DND-41 (cell line): ENCODE measurements at regions not wholly inside any gene's neighbourhood (a gene's known extent, or its start where the extent isn't known, plus 50 kb on each side); places are given as distances from the start of the nearest gene placed in this dataset.

Source experiments
- ATAC-seq: fragments of 200-7000 bp; cut with Tn5 transposase; 3 replicates; pipeline ENCODE4 v1.9.1; 2021; ENCODE audit warnings: low read depth; ENCODE audit not compliant: insufficient read depth
- DNase-seq: peaks from one replicate; pipeline ENCODE4 v3.0.0-alpha.2; 2020
- H2AFZ ChIP-seq: 2 replicates; pipeline ENCODE4 v1.6.0; 2012; ENCODE audit warnings: low read depth, low read length
- H3K27ac ChIP-seq: 2 replicates; pipeline ENCODE4 v1.5.1; 2012; ENCODE audit warnings: low read length, inconsistent platforms
- H3K27me3 ChIP-seq: fragments of 200-600 bp; sonication (generic); 2 replicates; pipeline ENCODE4 v1.6.0; 2012; ENCODE audit warnings: low read length, mild to moderate bottlenecking, inconsistent platforms; ENCODE audit not compliant: insufficient read depth, poor library complexity
- H3K36me3 ChIP-seq: 2 replicates; pipeline ENCODE4 v1.5.1; 2012; ENCODE audit warnings: low read length, inconsistent platforms; ENCODE audit not compliant: insufficient read depth
- H3K4me1 ChIP-seq: 2 replicates; pipeline ENCODE4 v1.5.1; 2012; ENCODE audit warnings: mild to moderate bottlenecking, low read length; ENCODE audit not compliant: insufficient read depth
- H3K4me2 ChIP-seq: 2 replicates; pipeline ENCODE4 v1.6.0; 2012; ENCODE audit warnings: mild to moderate bottlenecking, moderate library complexity, low read length, inconsistent platforms; ENCODE audit not compliant: insufficient read depth
- H3K4me3 ChIP-seq, 2 experiments: fragments of 200-600 bp in 1 of 2; shearing (Covaris generic) in 1 of 2; 2 replicates each; pipeline ENCODE4 v1.5.1; 2012 to 2016; ENCODE audit warnings: inconsistent platforms in 2 of 2, low read length in 2 of 2, mild to moderate bottlenecking in 2 of 2, low read depth in 1 of 2, moderate library complexity in 1 of 2
- H3K79me2 ChIP-seq: 2 replicates; pipeline ENCODE4 v1.6.0; 2012; ENCODE audit warnings: low read length, inconsistent platforms; ENCODE audit not compliant: insufficient read depth
- H3K9ac ChIP-seq: 2 replicates; pipeline ENCODE4 v1.6.0; 2012; ENCODE audit warnings: low read depth, mild to moderate bottlenecking, inconsistent platforms, low read length, moderate library complexity
- H3K9me3 ChIP-seq: 2 replicates; pipeline ENCODE4 v1.5.1; 2012; ENCODE audit warnings: low read length, moderate library complexity, mild to moderate bottlenecking, inconsistent platforms; ENCODE audit not compliant: insufficient read depth, severe bottlenecking
- H4K20me1 ChIP-seq: 2 replicates; pipeline ENCODE4 v1.6.0; 2012; ENCODE audit warnings: low read length; ENCODE audit not compliant: insufficient read depth
- EZH2 ChIP-seq: IDR thresholded peaks from 3 replicates; pipeline ENCODE4 v1.6.1; 2012; ENCODE audit warnings: borderline replicate concordance, low read depth, mild to moderate bottlenecking, moderate library complexity, low read length, inconsistent platforms; ENCODE audit not compliant: severe bottlenecking
- TF ChIP-seq, protein P1 (sequence below): IDR thresholded peaks from 2 replicates; pipeline ENCODE4 v1.5.1; 2012; ENCODE audit warnings: borderline replicate concordance, low read length, moderate library complexity, mild to moderate bottlenecking; ENCODE audit not compliant: poor library complexity, severe bottlenecking; ENCODE audit errors: extremely low read depth

DNA sequence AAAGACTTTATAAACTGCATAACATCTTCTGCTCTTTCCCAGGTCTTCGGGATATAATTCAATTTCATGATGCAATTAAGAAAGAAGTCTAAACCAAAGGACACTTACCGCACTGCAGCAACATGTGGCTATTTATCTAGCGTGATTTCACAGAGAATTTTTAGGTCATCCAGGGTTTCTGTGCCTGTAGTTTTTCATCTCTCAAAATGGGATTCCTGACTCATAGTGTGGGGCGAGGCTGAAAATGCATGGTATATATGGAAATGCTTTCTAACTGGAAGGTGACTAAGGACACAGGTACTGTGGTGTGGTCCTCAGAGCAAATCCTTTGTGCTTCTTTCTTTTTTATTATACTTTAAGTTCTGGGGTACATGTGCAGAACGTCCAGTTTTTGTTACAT is 557.7 kb upstream of the KLF4 start:
- Histone ChIP-seq H3K79me2 (no peaks in the 10 kb centered on the region), H3K4me1 (no peaks in the 10 kb centered on the region), H3K36me3 (no peaks in the 10 kb centered on the region), H4K20me1 (no peaks in the 10 kb centered on the region), H3K9me3 (no peaks in the 10 kb centered on the region), H3K27ac (no peak overlapping the region), H3K9ac (no peak overlapping the region), H3K4me2 (no peak overlapping the region), H3K4me3 (no peak overlapping the region), H2AFZ (no peak overlapping the region), H3K27me3 (no peaks in the 10 kb centered on the region)
- no peak for DNase-seq
- no peak for TF ChIP-seq EZH2
- TF ChIP-seq, protein P1, sequence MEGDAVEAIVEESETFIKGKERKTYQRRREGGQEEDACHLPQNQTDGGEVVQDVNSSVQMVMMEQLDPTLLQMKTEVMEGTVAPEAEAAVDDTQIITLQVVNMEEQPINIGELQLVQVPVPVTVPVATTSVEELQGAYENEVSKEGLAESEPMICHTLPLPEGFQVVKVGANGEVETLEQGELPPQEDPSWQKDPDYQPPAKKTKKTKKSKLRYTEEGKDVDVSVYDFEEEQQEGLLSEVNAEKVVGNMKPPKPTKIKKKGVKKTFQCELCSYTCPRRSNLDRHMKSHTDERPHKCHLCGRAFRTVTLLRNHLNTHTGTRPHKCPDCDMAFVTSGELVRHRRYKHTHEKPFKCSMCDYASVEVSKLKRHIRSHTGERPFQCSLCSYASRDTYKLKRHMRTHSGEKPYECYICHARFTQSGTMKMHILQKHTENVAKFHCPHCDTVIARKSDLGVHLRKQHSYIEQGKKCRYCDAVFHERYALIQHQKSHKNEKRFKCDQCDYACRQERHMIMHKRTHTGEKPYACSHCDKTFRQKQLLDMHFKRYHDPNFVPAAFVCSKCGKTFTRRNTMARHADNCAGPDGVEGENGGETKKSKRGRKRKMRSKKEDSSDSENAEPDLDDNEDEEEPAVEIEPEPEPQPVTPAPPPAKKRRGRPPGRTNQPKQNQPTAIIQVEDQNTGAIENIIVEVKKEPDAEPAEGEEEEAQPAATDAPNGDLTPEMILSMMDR: no peak
- no peak for ATAC-seq

- ATAC-seq (no peak), DNase-seq (no peak)
- no peaks in the 10 kb centered on the region for H4K20me1 ChIP-seq
- H3K4me1 ChIP-seq: no peaks in the 10 kb centered on the region
- H3K27me3 ChIP-seq: no peaks in the 10 kb centered on the region
- no peak overlapping the region for H3K4me3 ChIP-seq
- H3K9ac ChIP-seq: no peak overlapping the region
- no peak overlapping the region for H3K4me2 ChIP-seq
- no peaks in the 10 kb centered on the region for H3K79me2 ChIP-seq
- H2AFZ ChIP-seq: no peak overlapping the region
- TF ChIP-seq, protein P1: no peak
- no peak for TF ChIP-seq EZH2
- no peaks in the 10 kb centered on the region for H3K9me3 ChIP-seq
- no peak overlapping the region for H3K27ac ChIP-seq
- no peaks in the 10 kb centered on the region for H3K36me3 ChIP-seq
Observed at GRCh38 chr9:108045851-108046250, 556.3 kb upstream of the KLF4 start.

DNA sequence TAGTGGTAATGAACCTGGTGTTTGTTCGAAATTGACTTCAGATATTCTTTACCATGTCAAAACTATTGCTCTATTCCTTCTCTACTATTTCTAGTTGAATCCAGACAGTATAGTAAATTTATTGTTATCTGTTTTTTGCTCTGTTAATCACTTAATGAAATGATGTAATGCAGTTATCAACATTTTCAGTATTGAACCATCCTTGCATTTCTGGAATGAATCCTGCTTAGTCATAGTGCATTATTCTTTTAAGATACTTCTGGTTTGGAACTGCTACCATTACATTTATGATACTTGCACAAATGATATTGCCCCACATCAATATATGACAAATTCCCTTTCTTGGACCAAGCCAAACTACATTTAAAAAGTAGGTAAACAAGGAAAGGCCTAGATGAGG is 554.0 kb upstream of the KLF4 start:
- no peaks in the 10 kb centered on the region for H3K36me3 ChIP-seq
- no peak overlapping the region for H3K4me2 ChIP-seq
- TF ChIP-seq, protein P1: no peak
- TF ChIP-seq EZH2: no peak
- H3K4me1 ChIP-seq: no peaks in the 10 kb centered on the region
- H2AFZ ChIP-seq: no peak overlapping the region
- ATAC-seq (no peak), DNase-seq (no peak)
- H3K9ac ChIP-seq: no peak overlapping the region
- no peaks in the 10 kb centered on the region for H3K27me3 ChIP-seq
- H3K79me2 ChIP-seq: no peaks in the 10 kb centered on the region
- H3K27ac ChIP-seq: no peak overlapping the region
- no peaks in the 10 kb centered on the region for H3K9me3 ChIP-seq
- H3K4me3 ChIP-seq: no peak overlapping the region
- no peaks in the 10 kb centered on the region for H4K20me1 ChIP-seq

- H2AFZ ChIP-seq: no peak overlapping the region
- H4K20me1 ChIP-seq: no peaks in the 10 kb centered on the region
- H3K4me1 ChIP-seq: no peaks in the 10 kb centered on the region
- ATAC-seq (no peak), DNase-seq (no peak)
- no peaks in the 10 kb centered on the region for H3K9me3 ChIP-seq
- TF ChIP-seq, protein P1: no peak
- TF ChIP-seq EZH2: no peak
- H3K4me3 ChIP-seq: no peak overlapping the region
- H3K9ac ChIP-seq: no peak overlapping the region
- H3K27me3 ChIP-seq: no peaks in the 10 kb centered on the region
- no peaks in the 10 kb centered on the region for H3K79me2 ChIP-seq
- no peak overlapping the region for H3K27ac ChIP-seq
- no peaks in the 10 kb centered on the region for H3K36me3 ChIP-seq
- no peak overlapping the region for H3K4me2 ChIP-seq
Observed at GRCh38 chr9:108041551-108041950, 552.0 kb upstream of the KLF4 start.
